ENCODE measurements at regions not wholly inside any gene's neighbourhood (a gene's known extent, or its start where the extent isn't known, plus 50 kb on each side); places are given as distances from the start of the nearest gene placed in this dataset.
A peak's percentile ranks its signal among the peaks of the same experiment; 100 is the strongest.

DNA sequence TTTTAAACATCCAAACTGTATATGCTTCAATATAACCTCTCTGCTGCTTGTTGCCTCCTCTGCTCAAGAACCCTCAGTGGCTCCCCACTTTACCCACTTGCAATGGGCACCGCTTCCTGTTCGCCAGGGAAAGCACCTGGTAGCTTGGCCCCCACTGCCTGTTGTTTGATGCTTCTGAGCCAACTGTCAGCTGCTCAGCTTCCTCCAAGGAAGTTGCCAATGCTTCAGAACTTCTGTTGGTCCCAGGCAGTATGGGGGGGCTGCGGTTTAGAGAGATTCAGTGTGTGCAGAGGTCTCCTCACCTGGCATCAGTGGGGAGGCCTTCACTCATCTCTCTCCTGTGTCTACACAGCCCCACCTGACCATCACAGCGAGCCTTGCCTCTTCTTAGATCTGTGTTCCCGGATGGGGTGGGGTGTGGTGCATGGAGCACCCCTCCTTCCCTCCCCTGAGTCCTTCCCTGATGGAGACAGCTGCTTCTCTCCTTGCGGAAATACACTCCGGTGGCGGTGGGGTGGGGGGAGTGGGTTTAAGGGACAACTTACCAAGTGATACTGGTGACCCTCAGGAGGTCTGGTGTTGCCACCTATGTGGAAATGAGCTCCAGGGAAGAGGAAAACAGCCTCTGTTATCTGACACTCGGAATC lies 308.1 kb downstream of the CDH26 start:
- peaks cover 0 to 3% (median 0%) of the 10 kb centered on the region in 3 donors for H3K9me3 Mint-ChIP-seq
- CTCF ChIA-PET = interaction anchor here (0.6 to 0.8 kb wide), 2 partner anchors 14 to 1809 kb away, joined by 3 to 5 read pairs; no protein-coding TSS in a partner anchor
- no peaks in the 10 kb centered on the region for H3K27me3 Mint-ChIP-seq
- no peak overlapping the region for H3K27ac Mint-ChIP-seq
- peaks cover 18 to 27% (median 22%) of the 10 kb centered on the region in 3 donors for H3K4me1 Mint-ChIP-seq
- Histone ChIP-seq H3K9me3 (no peaks in the 10 kb centered on the region), H3K4me3 (ENCODE audit: control insufficient read depth in 1 of 2, extremely low read depth in 1 of 2, low read length in 1 of 2) (no peak overlapping the region), H3K36me3 (ENCODE audit: control insufficient read depth in 2 of 2, extremely low read depth in 1 of 2, insufficient read depth in 1 of 2, low read length in 1 of 2) (no peaks in the 10 kb centered on the region), H3K27me3 (replicated peaks in 1 of 2; ENCODE audit: control insufficient read depth in 2 of 2, extremely low read depth in 1 of 2, insufficient read depth in 2 of 2, low read length in 1 of 2) (no peaks in the 10 kb centered on the region), H3K27ac (ENCODE audit: low read length) (no peak overlapping the region), H3K4me1 (ENCODE audit: control insufficient read depth in 1 of 2, extremely low read depth in 1 of 2, insufficient read depth in 2 of 2, low read length in 2 of 2) (peaks cover 10 to 18% of the 10 kb centered on the region in 2 experiments)
- POLR2A ChIA-PET = no interaction called here
- ATAC-seq (replicated peaks in 1 of 4) (peak; percentile 46 to 76 (median 69)), DNase-seq (peak in 26 of 35 experiments; percentile 1 to 36 (median 14))
- no peaks in the 10 kb centered on the region for H3K36me3 Mint-ChIP-seq
- 50% methylated on average over 2 of the region's 9 CpGs for WGBS (ENCODE audit: insufficient coverage)
- H3K4me3 Mint-ChIP-seq = peak overlapping the region in 1 of 3 donors; percentile 39

DNA sequence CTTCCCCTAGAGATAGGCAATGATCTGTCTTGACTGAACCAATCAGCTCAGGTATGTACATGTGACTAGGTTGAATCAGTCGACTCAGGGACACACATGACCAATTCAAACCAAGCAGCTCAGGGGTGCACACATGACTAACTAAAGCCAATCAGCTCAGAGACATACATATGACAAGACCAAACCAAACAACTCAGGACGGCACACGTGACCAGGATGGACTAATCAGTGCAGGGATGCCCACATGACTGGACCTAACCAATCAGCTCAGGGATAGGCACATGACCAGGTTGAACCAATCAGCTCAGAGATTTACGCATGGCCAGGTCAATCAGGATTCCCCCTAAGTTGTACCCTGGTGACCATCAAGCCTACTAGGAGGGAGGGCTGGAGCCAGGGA lies 310.3 kb downstream of the CDH26 start:
- ATAC-seq (replicated peaks in 1 of 4) (no peak), DNase-seq (no peak)
- peaks cover 22 to 38% (median 27%) of the 10 kb centered on the region in 3 donors for H3K4me1 Mint-ChIP-seq
- no peaks in the 10 kb centered on the region for H3K9me3 ChIP-seq
- no peak overlapping the region for H3K27ac Mint-ChIP-seq
- no peaks in the 10 kb centered on the region for H3K27me3 ChIP-seq (replicated peaks in 1 of 2; ENCODE audit: control insufficient read depth in 2 of 2, extremely low read depth in 1 of 2, insufficient read depth in 2 of 2, low read length in 1 of 2)
- H3K4me3 ChIP-seq (ENCODE audit: control insufficient read depth in 1 of 2, extremely low read depth in 1 of 2, low read length in 1 of 2) = no peak overlapping the region
- CTCF ChIA-PET = interaction anchor here in 1 of 2 donors (1.1 to 1.3 kb wide), 2 partner anchors 9 to 210 kb away, joined by 3 read pairs; no protein-coding TSS in a partner anchor
- H3K27me3 Mint-ChIP-seq = no peaks in the 10 kb centered on the region
- peaks cover 18 to 20% of the 10 kb centered on the region in 2 experiments for H3K4me1 ChIP-seq (ENCODE audit: control insufficient read depth in 1 of 2, extremely low read depth in 1 of 2, insufficient read depth in 2 of 2, low read length in 2 of 2)
- H3K36me3 ChIP-seq (ENCODE audit: control insufficient read depth in 2 of 2, extremely low read depth in 1 of 2, insufficient read depth in 1 of 2, low read length in 1 of 2) = no peaks in the 10 kb centered on the region
- no peaks in the 10 kb centered on the region for H3K36me3 Mint-ChIP-seq
- 87% methylated on average over 4 of the region's 4 CpGs for WGBS (ENCODE audit: insufficient coverage)
- H3K4me3 Mint-ChIP-seq = no peak overlapping the region
- H3K9me3 Mint-ChIP-seq = peaks cover 0 to 3% (median 0%) of the 10 kb centered on the region in 3 donors
- POLR2A ChIA-PET = no interaction called here
- H3K27ac ChIP-seq (ENCODE audit: low read length) = no peak overlapping the region

DNA sequence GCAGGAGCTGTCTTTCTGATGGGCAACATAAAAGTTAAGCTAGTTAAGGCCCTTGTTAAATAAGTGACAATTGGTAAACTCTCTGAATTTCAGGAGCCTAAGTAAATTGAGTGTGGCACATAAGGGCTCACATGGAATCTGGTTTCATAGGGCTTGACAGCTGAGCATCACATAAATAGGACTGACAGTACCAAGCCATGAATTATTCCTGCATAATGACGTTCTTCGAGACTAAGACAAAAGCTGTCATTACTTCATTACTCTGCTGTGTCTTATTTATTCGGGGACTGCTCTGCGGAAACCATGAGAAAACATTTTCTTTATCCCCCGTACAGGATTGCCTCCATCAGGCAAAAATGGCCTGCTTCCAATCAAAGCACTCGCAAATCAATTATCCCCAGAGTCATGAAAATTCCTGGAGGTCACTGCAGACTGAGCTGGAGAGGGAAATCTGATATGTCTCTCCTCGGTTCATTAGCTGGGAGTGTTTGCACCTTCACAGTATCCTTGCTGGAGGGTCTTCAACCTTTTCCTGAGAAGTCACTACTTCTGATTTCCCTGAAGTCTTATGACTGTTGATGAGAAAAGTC lies 311.4 kb downstream of the CDH26 start:
- ChIA-PET CTCF (interaction anchor here in 1 of 2 donors (0.6 kb wide), 1 partner anchor 304 kb away, joined by 4 read pairs; no protein-coding TSS in a partner anchor), POLR2A (no interaction called here)
- Mint-ChIP-seq H3K4me1 (peaks cover 22 to 45% (median 27%) of the 10 kb centered on the region in 3 donors), H3K27ac (peak overlapping the region in 1 of 2 donors; percentile 7), H3K36me3 (no peaks in the 10 kb centered on the region), H3K4me3 (no peak overlapping the region), H3K9me3 (peaks cover 0 to 3% (median 0%) of the 10 kb centered on the region in 3 donors), H3K27me3 (peaks cover 0 to under 1% of the 10 kb centered on the region in 2 donors)
- WGBS (ENCODE audit: insufficient coverage) = 100% methylated on average over 4 of the region's 7 CpGs
- no peak overlapping the region for H3K4me3 ChIP-seq (ENCODE audit: control insufficient read depth in 1 of 2, extremely low read depth in 1 of 2, low read length in 1 of 2)
- H3K36me3 ChIP-seq (ENCODE audit: control insufficient read depth in 2 of 2, extremely low read depth in 1 of 2, insufficient read depth in 1 of 2, low read length in 1 of 2) = no peaks in the 10 kb centered on the region
- peaks cover 0 to 2% of the 10 kb centered on the region in 2 experiments for H3K27me3 ChIP-seq (replicated peaks in 1 of 2; ENCODE audit: control insufficient read depth in 2 of 2, extremely low read depth in 1 of 2, insufficient read depth in 2 of 2, low read length in 1 of 2)
- peaks cover 18 to 24% of the 10 kb centered on the region in 2 experiments for H3K4me1 ChIP-seq (ENCODE audit: control insufficient read depth in 1 of 2, extremely low read depth in 1 of 2, insufficient read depth in 2 of 2, low read length in 2 of 2)
- ATAC-seq (replicated peaks in 1 of 4) (no peak), DNase-seq (no peak)
- H3K27ac ChIP-seq (ENCODE audit: low read length) = no peak overlapping the region
- no peaks in the 10 kb centered on the region for H3K9me3 ChIP-seq

DNA sequence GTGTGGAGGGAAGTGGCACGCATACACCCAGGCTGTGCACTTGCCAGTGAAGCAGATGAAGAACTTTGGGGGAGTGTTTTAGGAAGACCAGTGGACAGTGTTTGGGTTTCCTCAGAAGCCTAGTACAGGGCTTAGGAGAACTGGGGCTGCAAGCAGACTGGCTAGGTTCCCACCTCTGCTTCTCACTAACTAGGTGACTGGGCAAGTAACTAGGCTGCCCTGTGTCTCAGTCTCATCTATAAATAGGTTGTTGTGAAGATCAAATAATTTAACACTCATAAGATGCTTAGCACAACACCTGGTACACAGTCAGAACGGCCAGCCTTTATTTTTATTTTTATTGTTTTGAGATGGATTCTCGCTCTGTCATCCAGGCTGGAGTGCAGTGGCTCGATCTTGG lies 312.1 kb downstream of the CDH26 start:
- Mint-ChIP-seq H3K4me3 (no peak overlapping the region), H3K9me3 (peaks cover 0 to 3% (median 0%) of the 10 kb centered on the region in 3 donors), H3K27me3 (peaks cover 0 to 2% of the 10 kb centered on the region in 2 donors), H3K4me1 (peaks cover 20 to 43% (median 22%) of the 10 kb centered on the region in 3 donors), H3K36me3 (no peaks in the 10 kb centered on the region), H3K27ac (peak overlapping the region in 1 of 2 donors; percentile 7)
- DNase-seq = no peak
- no peaks in the 10 kb centered on the region for H3K36me3 ChIP-seq (ENCODE audit: control insufficient read depth in 2 of 2, extremely low read depth in 1 of 2, insufficient read depth in 1 of 2, low read length in 1 of 2)
- H3K27me3 ChIP-seq (replicated peaks in 1 of 2; ENCODE audit: control insufficient read depth in 2 of 2, extremely low read depth in 1 of 2, insufficient read depth in 2 of 2, low read length in 1 of 2) = peaks cover 0 to 2% of the 10 kb centered on the region in 2 experiments
- no peak for ATAC-seq (replicated peaks in 1 of 4)
- H3K4me3 ChIP-seq (ENCODE audit: control insufficient read depth in 1 of 2, extremely low read depth in 1 of 2, low read length in 1 of 2) = no peak overlapping the region
- CTCF ChIA-PET = no interaction called here
- POLR2A ChIA-PET = no interaction called here
- H3K27ac ChIP-seq (ENCODE audit: low read length) = no peak overlapping the region
- WGBS (ENCODE audit: insufficient coverage) = 75% methylated on average over 3 of the region's 4 CpGs
- H3K4me1 ChIP-seq (ENCODE audit: control insufficient read depth in 1 of 2, extremely low read depth in 1 of 2, insufficient read depth in 2 of 2, low read length in 2 of 2) = peaks cover 16 to 18% of the 10 kb centered on the region in 2 experiments
- H3K9me3 ChIP-seq = no peaks in the 10 kb centered on the region

DNA sequence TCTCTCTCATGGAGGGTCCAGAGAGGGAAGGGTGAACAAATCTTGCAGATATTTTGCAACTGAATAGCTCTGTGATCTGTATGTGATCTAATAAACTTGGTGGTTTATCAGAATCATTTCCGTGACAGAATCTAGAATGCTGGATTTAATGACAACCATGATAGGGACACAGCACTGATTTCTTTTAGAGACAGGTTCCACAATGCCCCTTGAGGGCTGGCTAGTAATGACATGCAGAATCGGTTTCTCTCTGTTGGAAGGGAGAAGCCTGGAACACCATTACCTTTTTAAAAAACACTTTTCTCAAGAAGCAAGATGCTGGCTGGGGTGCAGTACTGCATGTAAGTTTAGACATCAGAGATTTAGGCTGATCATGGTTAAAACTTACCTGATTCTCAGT lies 313.4 kb downstream of the CDH26 start:
- H3K9me3 Mint-ChIP-seq = peaks cover 0 to 3% (median 0%) of the 10 kb centered on the region in 3 donors
- H3K4me3 Mint-ChIP-seq = no peak overlapping the region
- H3K36me3 Mint-ChIP-seq = no peaks in the 10 kb centered on the region
- peaks cover 6 to 8% of the 10 kb centered on the region in 2 experiments for H3K4me1 ChIP-seq (ENCODE audit: control insufficient read depth in 1 of 2, extremely low read depth in 1 of 2, insufficient read depth in 2 of 2, low read length in 2 of 2)
- H3K27ac ChIP-seq (ENCODE audit: low read length) = no peak overlapping the region
- no peak overlapping the region for H3K4me3 ChIP-seq (ENCODE audit: control insufficient read depth in 1 of 2, extremely low read depth in 1 of 2, low read length in 1 of 2)
- 78% methylated on average over 1 of the region's 2 CpGs for WGBS (ENCODE audit: insufficient coverage)
- CTCF ChIA-PET = no interaction called here
- POLR2A ChIA-PET = no interaction called here
- DNase-seq = no peak
- H3K36me3 ChIP-seq (ENCODE audit: control insufficient read depth in 2 of 2, extremely low read depth in 1 of 2, insufficient read depth in 1 of 2, low read length in 1 of 2) = no peaks in the 10 kb centered on the region
- no peaks in the 10 kb centered on the region for H3K9me3 ChIP-seq
- peaks cover 8 to 30% (median 11%) of the 10 kb centered on the region in 3 donors for H3K4me1 Mint-ChIP-seq
- H3K27me3 ChIP-seq (replicated peaks in 1 of 2; ENCODE audit: control insufficient read depth in 2 of 2, extremely low read depth in 1 of 2, insufficient read depth in 2 of 2, low read length in 1 of 2) = peaks cover 0 to 2% of the 10 kb centered on the region in 2 experiments
- H3K27ac Mint-ChIP-seq = peak overlapping the region in 1 of 2 donors; percentile 23
- no peak for ATAC-seq (replicated peaks in 1 of 4)
- peaks cover 0 to 2% of the 10 kb centered on the region in 2 donors for H3K27me3 Mint-ChIP-seq

DNA sequence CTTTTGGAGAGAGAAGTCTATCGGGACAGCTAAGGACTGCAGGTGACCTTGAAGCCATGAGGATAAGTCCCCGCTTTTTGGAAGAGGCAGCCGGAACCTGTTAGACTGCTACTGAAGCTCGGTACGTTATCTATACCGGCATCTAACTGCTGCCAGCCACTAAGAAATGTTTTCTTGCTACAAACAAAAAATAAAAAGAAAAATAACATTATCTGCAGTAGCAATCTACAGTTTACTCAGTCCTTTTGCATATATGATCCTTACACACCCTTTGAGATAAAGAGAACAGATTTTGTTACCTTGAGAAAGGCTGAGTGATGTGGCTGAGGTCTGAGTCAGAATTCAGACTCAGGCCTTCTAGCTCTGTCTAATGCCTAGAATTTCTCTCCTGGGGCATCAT lies 314.6 kb downstream of the CDH26 start:
- H3K9me3 Mint-ChIP-seq = peaks cover 0 to 3% (median 0%) of the 10 kb centered on the region in 3 donors
- H3K4me1 Mint-ChIP-seq = peaks cover 0 to 23% (median 4%) of the 10 kb centered on the region in 3 donors
- H3K4me3 Mint-ChIP-seq = no peak overlapping the region
- peaks cover 0 to 2% of the 10 kb centered on the region in 2 donors for H3K27me3 Mint-ChIP-seq
- no peaks in the 10 kb centered on the region for H3K36me3 ChIP-seq (ENCODE audit: control insufficient read depth in 2 of 2, extremely low read depth in 1 of 2, insufficient read depth in 1 of 2, low read length in 1 of 2)
- peak overlapping the region; percentile 36 to 40 for H3K27ac Mint-ChIP-seq
- DNase-seq = no peak
- ChIA-PET CTCF (no interaction called here), POLR2A (no interaction called here)
- 28% methylated on average over 2 of the region's 6 CpGs for WGBS (ENCODE audit: insufficient coverage)
- H3K4me3 ChIP-seq (ENCODE audit: control insufficient read depth in 1 of 2, extremely low read depth in 1 of 2, low read length in 1 of 2) = no peak overlapping the region
- peaks cover 6 to 8% of the 10 kb centered on the region in 2 experiments for H3K4me1 ChIP-seq (ENCODE audit: control insufficient read depth in 1 of 2, extremely low read depth in 1 of 2, insufficient read depth in 2 of 2, low read length in 2 of 2)
- peak in 3 of 4 experiments; percentile 52 to 76 (median 58) for ATAC-seq (replicated peaks in 1 of 4)
- H3K36me3 Mint-ChIP-seq = no peaks in the 10 kb centered on the region
- peaks cover 0 to 2% of the 10 kb centered on the region in 2 experiments for H3K27me3 ChIP-seq (replicated peaks in 1 of 2; ENCODE audit: control insufficient read depth in 2 of 2, extremely low read depth in 1 of 2, insufficient read depth in 2 of 2, low read length in 1 of 2)
- H3K9me3 ChIP-seq = no peaks in the 10 kb centered on the region
- H3K27ac ChIP-seq (ENCODE audit: low read length) = no peak overlapping the region

Data from T-cell (primary cell).